ENCODE measurements at regions not wholly inside any gene's neighbourhood (a gene's known extent, or its start where the extent isn't known, plus 50 kb on each side); places are given as distances from the start of the nearest gene placed in this dataset.
A peak's percentile ranks its signal among the peaks of the same experiment; 100 is the strongest.

GRCh38 chr5:68161156-68161555 is 54.4 kb upstream of the PIK3R1 start:
- no peak for DNase-seq (ENCODE audit: low read depth)

- DNase-seq (ENCODE audit: low read depth) = no peak
These were observed 56.2 kb upstream of the PIK3R1 start for GRCh38 chr5:68159224-68159951.

GRCh38 chr5:68155940-68156339 is 59.6 kb upstream of the PIK3R1 start:
- DNase-seq (ENCODE audit: low read depth) = no peak

- DNase-seq (ENCODE audit: low read depth) = no peak
These were observed 61.3 kb upstream of the PIK3R1 start for GRCh38 chr5:68154119-68154857.

- no peak for DNase-seq (ENCODE audit: low read depth)
These were observed 63.7 kb upstream of the PIK3R1 start for GRCh38 chr5:68151812-68152211.

- no peak for DNase-seq (ENCODE audit: low read depth)
These were observed 66.4 kb upstream of the PIK3R1 start for GRCh38 chr5:68149189-68149588.

- DNase-seq (ENCODE audit: low read depth) = no peak
These were observed 67.5 kb upstream of the PIK3R1 start for GRCh38 chr5:68148096-68148495.

GRCh38 chr5:68147659-68148058 is 67.9 kb upstream of the PIK3R1 start:
- no peak for DNase-seq (ENCODE audit: low read depth)

- DNase-seq (ENCODE audit: low read depth) = peak; percentile 6
These were observed 74.1 kb upstream of the PIK3R1 start for GRCh38 chr5:68141494-68141893.

- no peak for DNase-seq (ENCODE audit: low read depth)
These were observed 74.8 kb upstream of the PIK3R1 start for GRCh38 chr5:68140763-68141162.

GRCh38 chr5:68139611-68140441 is 75.7 kb upstream of the PIK3R1 start:
- DNase-seq (ENCODE audit: low read depth) = no peak

- DNase-seq (ENCODE audit: low read depth) = no peak
These were observed 77.9 kb upstream of the PIK3R1 start for GRCh38 chr5:68137511-68138140.

- DNase-seq (ENCODE audit: low read depth) = no peak
These were observed 80.8 kb upstream of the PIK3R1 start for GRCh38 chr5:68134669-68135313.

- no peak for DNase-seq (ENCODE audit: low read depth)
These were observed 81.4 kb upstream of the PIK3R1 start for GRCh38 chr5:68134033-68134668.

GRCh38 chr5:68130253-68130652 is 85.3 kb upstream of the PIK3R1 start:
- DNase-seq (ENCODE audit: low read depth) = no peak

GRCh38 chr5:68129364-68129763 is 86.2 kb upstream of the PIK3R1 start:
- DNase-seq (ENCODE audit: low read depth) = no peak

- DNase-seq (ENCODE audit: low read depth) = no peak
These were observed 88.7 kb upstream of the PIK3R1 start for GRCh38 chr5:68126886-68127285.

- no peak for DNase-seq (ENCODE audit: low read depth)
These were observed 92.9 kb upstream of the PIK3R1 start for GRCh38 chr5:68122439-68123328.

- no peak for DNase-seq (ENCODE audit: low read depth)
These were observed 98.6 kb upstream of the PIK3R1 start for GRCh38 chr5:68116868-68117411.

GRCh38 chr5:68116408-68116807 is 99.1 kb upstream of the PIK3R1 start:
- no peak for DNase-seq (ENCODE audit: low read depth)
